ENCODE measurements at regions not wholly inside any gene's neighbourhood (a gene's known extent, or its start where the extent isn't known, plus 50 kb on each side); places are given as distances from the start of the nearest gene placed in this dataset.

DNA sequence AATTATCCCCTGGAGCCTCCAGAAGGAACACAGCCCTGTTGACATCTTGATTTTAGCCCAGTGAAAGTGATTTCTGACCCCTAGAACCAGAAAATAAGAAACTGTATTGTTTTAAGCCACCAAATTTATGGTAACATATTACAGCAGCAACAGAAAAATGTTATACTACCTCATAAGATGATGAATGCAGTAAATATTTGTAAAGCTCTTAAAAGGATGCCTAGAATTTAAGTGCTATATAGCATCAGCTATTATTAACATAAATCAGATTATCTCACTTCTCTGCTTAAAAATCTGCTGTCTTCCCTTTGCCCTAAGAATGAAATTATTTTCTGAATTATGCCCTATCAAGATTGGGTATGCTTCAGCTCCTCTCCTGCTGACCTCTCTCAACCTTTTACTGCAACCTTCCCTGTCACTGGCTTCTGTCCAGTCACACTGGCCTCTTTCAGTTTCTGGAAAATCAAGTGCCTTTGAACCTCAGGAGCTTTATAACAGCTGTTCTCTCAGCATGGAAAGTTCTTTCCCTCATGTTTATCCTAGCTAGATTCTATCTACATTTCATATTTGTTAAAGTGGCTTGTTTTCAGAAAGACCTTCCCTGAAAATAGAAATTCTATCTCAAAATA lies 78.9 kb downstream of the GPR37 start:
- H3K9me3 ChIP-seq (ENCODE audit: low read depth), result no peaks in the 10 kb centered on the region
- TF ChIP-seq EZH2phosphoT487 (IDR thresholded peaks at IDR 0.05; ENCODE audit: insufficient read depth, low read depth) (no peak), EZH2 (IDR thresholded peaks at IDR 0.05; ENCODE audit: insufficient read depth, poor library complexity, severe bottlenecking) (no peak)
- H3K4me1 ChIP-seq (ENCODE audit: insufficient read depth), result no peaks in the 10 kb centered on the region
- no peak overlapping the region for H3K4me3 ChIP-seq
- no peak overlapping the region for H2AFZ ChIP-seq
- no peaks in the 10 kb centered on the region for H3K36me3 ChIP-seq (ENCODE audit: low read depth)
- H4K20me1 ChIP-seq (ENCODE audit: insufficient read depth), result no peaks in the 10 kb centered on the region
- no peak overlapping the region for H3K9ac ChIP-seq
- H3K9me2 ChIP-seq (ENCODE audit: insufficient read depth), result no peaks in the 10 kb centered on the region
- H3K27ac ChIP-seq, result no peak overlapping the region
- no peaks in the 10 kb centered on the region for H3K27me3 ChIP-seq (replicated peaks; ENCODE audit: insufficient read depth)
- H3K79me2 ChIP-seq (ENCODE audit: insufficient read depth), result no peaks in the 10 kb centered on the region
- in situ Hi-C loops (cut with MboI), result no loop called here
- H3K4me2 ChIP-seq (ENCODE audit: unreplicated experiment), result no peak overlapping the region
- no peak for DNase-seq
- no peaks in the 10 kb centered on the region for H3F3A ChIP-seq (ENCODE audit: insufficient read depth)

DNA sequence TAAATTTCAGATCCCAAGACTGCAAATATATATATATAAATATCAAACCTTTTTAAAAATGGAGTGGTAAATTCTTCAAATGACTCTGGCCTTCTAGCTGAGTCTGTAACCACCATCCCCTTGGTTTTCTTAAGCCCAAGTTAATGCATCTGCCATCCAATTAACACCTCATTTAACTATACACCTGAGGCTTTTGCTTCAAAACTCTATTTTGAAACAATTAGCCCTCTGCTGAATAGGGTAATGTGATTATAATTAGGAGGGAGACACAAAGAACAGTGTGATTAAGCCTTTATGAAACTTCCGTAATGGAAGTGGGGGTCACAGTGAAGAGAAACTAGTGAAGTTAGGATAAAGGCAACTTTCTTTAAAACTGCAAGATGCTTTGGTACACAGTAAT lies 83.6 kb downstream of the GPR37 start:
- WGBS, 2 experiments (ENCODE audit: low coverage in 1 of 2, low lambda C conversion rate in 2 of 2, missing lambda C conversion rate in 2 of 2), result 29 to 34% methylated on average over 1 of the region's 1 CpG

GRCh38 chr7:124680304-124680703 lies 85.3 kb downstream of the GPR37 start:
- Histone ChIP-seq H3K27me3 (replicated peaks; ENCODE audit: insufficient read depth) (no peaks in the 10 kb centered on the region), H3K79me2 (ENCODE audit: insufficient read depth) (no peaks in the 10 kb centered on the region), H2AFZ (no peak overlapping the region), H3K36me3 (ENCODE audit: low read depth) (no peaks in the 10 kb centered on the region), H4K20me1 (ENCODE audit: insufficient read depth) (no peaks in the 10 kb centered on the region), H3K4me1 (ENCODE audit: insufficient read depth) (no peaks in the 10 kb centered on the region), H3K9ac (no peak overlapping the region), H3K9me2 (ENCODE audit: insufficient read depth) (no peaks in the 10 kb centered on the region), H3F3A (ENCODE audit: insufficient read depth) (no peaks in the 10 kb centered on the region), H3K4me2 (ENCODE audit: unreplicated experiment) (no peak overlapping the region), H3K4me3 (no peak overlapping the region), H3K9me3 (ENCODE audit: low read depth) (no peaks in the 10 kb centered on the region), H3K27ac (no peak overlapping the region)
- no peak for DNase-seq
- 27 to 38% methylated on average over 6 of the region's 6 CpGs for WGBS, 2 experiments (ENCODE audit: low coverage in 1 of 2, low lambda C conversion rate in 2 of 2, missing lambda C conversion rate in 2 of 2)
- in situ Hi-C loops (cut with MboI), result no loop called here
- TF ChIP-seq EZH2phosphoT487 (IDR thresholded peaks at IDR 0.05; ENCODE audit: insufficient read depth, low read depth) (no peak), EZH2 (IDR thresholded peaks at IDR 0.05; ENCODE audit: insufficient read depth, poor library complexity, severe bottlenecking) (no peak)

More for the DNA sequence above, 83.6 kb downstream of the GPR37 start:
- H2AFZ ChIP-seq, result no peak overlapping the region
- H3F3A ChIP-seq (ENCODE audit: insufficient read depth), result no peaks in the 10 kb centered on the region
- TF ChIP-seq EZH2 (IDR thresholded peaks at IDR 0.05; ENCODE audit: insufficient read depth, poor library complexity, severe bottlenecking) (no peak), EZH2phosphoT487 (IDR thresholded peaks at IDR 0.05; ENCODE audit: insufficient read depth, low read depth) (no peak)
- no peak for DNase-seq
- no peak overlapping the region for H3K27ac ChIP-seq
- no peaks in the 10 kb centered on the region for H3K27me3 ChIP-seq (replicated peaks; ENCODE audit: insufficient read depth)
- no peaks in the 10 kb centered on the region for H3K9me3 ChIP-seq (ENCODE audit: low read depth)
- no peak overlapping the region for H3K4me2 ChIP-seq (ENCODE audit: unreplicated experiment)
- H3K9ac ChIP-seq, result no peak overlapping the region
- H3K36me3 ChIP-seq (ENCODE audit: low read depth), result no peaks in the 10 kb centered on the region
- H3K79me2 ChIP-seq (ENCODE audit: insufficient read depth), result no peaks in the 10 kb centered on the region
- no peaks in the 10 kb centered on the region for H3K9me2 ChIP-seq (ENCODE audit: insufficient read depth)
- no peaks in the 10 kb centered on the region for H4K20me1 ChIP-seq (ENCODE audit: insufficient read depth)
- H3K4me1 ChIP-seq (ENCODE audit: insufficient read depth), result no peaks in the 10 kb centered on the region
- H3K4me3 ChIP-seq, result no peak overlapping the region
- in situ Hi-C loops (cut with MboI), result no loop called here

DNA sequence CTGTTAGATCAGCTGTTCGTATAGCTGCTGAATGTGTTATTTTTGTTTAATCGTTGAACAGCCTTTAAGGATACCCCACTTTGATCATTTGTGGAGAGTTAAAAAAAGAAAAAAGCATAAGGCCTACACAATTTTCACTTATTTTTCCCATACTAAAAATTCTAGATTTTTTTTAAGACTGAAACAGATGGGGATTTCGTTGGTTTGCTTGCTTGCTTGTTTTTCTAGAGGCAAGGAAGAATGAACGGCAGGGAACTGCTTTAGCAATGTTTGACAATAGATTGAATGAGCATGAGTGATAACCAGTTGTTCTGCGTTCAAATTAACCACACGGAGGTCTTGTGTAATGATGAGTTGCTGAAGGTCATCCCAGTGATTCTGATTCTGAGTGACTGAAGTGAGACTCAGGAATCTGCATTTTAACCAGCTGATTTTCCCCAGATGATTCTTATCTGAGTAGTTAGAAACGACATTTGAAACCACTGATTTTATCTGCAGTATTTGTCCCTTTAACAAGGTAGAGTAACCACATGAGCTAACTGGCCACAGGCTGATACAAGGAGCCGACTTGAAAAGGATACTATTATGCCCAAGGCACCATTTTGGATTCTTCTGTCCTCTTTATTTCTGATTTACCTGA lies 85.9 kb downstream of the GPR37 start:
- H3K27ac ChIP-seq, result no peak overlapping the region
- H4K20me1 ChIP-seq (ENCODE audit: insufficient read depth), result no peaks in the 10 kb centered on the region
- H3K79me2 ChIP-seq (ENCODE audit: insufficient read depth), result no peaks in the 10 kb centered on the region
- H3K9ac ChIP-seq, result no peak overlapping the region
- H3K4me1 ChIP-seq (ENCODE audit: insufficient read depth), result no peaks in the 10 kb centered on the region
- DNase-seq, result no peak
- no peak overlapping the region for H2AFZ ChIP-seq
- WGBS, 2 experiments (ENCODE audit: low coverage in 1 of 2, low lambda C conversion rate in 2 of 2, missing lambda C conversion rate in 2 of 2), result 15 to 21% methylated on average over 8 of the region's 8 CpGs
- no peaks in the 10 kb centered on the region for H3K9me3 ChIP-seq (ENCODE audit: low read depth)
- H3K4me3 ChIP-seq, result no peak overlapping the region
- no peaks in the 10 kb centered on the region for H3K9me2 ChIP-seq (ENCODE audit: insufficient read depth)
- H3K27me3 ChIP-seq (replicated peaks; ENCODE audit: insufficient read depth), result no peaks in the 10 kb centered on the region
- H3K4me2 ChIP-seq (ENCODE audit: unreplicated experiment), result no peak overlapping the region
- H3F3A ChIP-seq (ENCODE audit: insufficient read depth), result no peaks in the 10 kb centered on the region
- no peaks in the 10 kb centered on the region for H3K36me3 ChIP-seq (ENCODE audit: low read depth)
- in situ Hi-C loops (cut with MboI), result no loop called here
- TF ChIP-seq EZH2phosphoT487 (IDR thresholded peaks at IDR 0.05; ENCODE audit: insufficient read depth, low read depth), result no peak
- TF ChIP-seq EZH2 (IDR thresholded peaks at IDR 0.05; ENCODE audit: insufficient read depth, poor library complexity, severe bottlenecking), result no peak

Measured in GM23248 (cell line).